Naive thymus-derived CD8-positive, alpha-beta T cell (primary cell): ENCODE measurements at regions not wholly inside any gene's neighbourhood (a gene's known extent, or its start where the extent isn't known, plus 50 kb on each side); places are given as distances from the start of the nearest gene placed in this dataset.
"Not testable (repeated sequence)": the region's sequence is repeated elsewhere in the genome, so short reads cannot be mapped to it uniquely, and the experiment has no call there.

ENCODE experiments used
- ATAC-seq, 2 donors: fragments of 150-1000 bp; cut with Tn5 transposase in 1 of 2; sonication (Bioruptor Pico), chemical (Tn5 transposase) in 1 of 2; 1 replicate in 1 of 2; 2 replicates in 1 of 2; pipeline ENCODE4 v1.10.0; 2021; ENCODE audit warnings: mild to moderate bottlenecking in 2 of 2, moderate library complexity in 2 of 2
- POLR2A ChIA-PET: fragments of 350-600 bp; sonication (Branson Sonifier 250); formaldehyde crosslinking; loops from one replicate; lab custom pipeline; 2021; ENCODE audit warnings: antibody characterized with exemption; lab: Charles Lee
- DNase-seq, 10 donors: peaks; one replicate each; pipeline versions ENCODE4 v3.0.0 to v3.0.0-alpha.2; 2020 to 2022
- H3K27ac Mint-ChIP-seq, 10 donors: one replicate each; pipeline ENCODE4 v1.8.0; 2020 to 2022; ENCODE audit warnings: mild to moderate bottlenecking in 10 of 10, mixed read lengths in 10 of 10, moderate library complexity in 4 of 10, inconsistent platforms in 1 of 10
- H3K27me3 Mint-ChIP-seq, 5 donors: one replicate each; pipeline ENCODE4 v1.8.0; 2021 to 2022; ENCODE audit warnings: mixed read lengths in 5 of 5
- H3K36me3 Mint-ChIP-seq, 3 donors: one replicate each; pipeline ENCODE4 v1.8.0; 2020 to 2022; ENCODE audit warnings: mixed read lengths in 3 of 3, mild to moderate bottlenecking in 2 of 3, inconsistent platforms in 1 of 3
- H3K4me1 Mint-ChIP-seq, 4 donors: one replicate each; pipeline ENCODE4 v1.8.0; 2021 to 2022; ENCODE audit warnings: mixed read lengths in 4 of 4
- H3K4me3 Mint-ChIP-seq, 10 donors: one replicate each; pipeline ENCODE4 v1.8.0; 2020 to 2022; ENCODE audit warnings: mild to moderate bottlenecking in 10 of 10, mixed read lengths in 10 of 10, moderate library complexity in 6 of 10, inconsistent platforms in 1 of 10
- H3K9me3 Mint-ChIP-seq, 9 donors: one replicate each; pipeline ENCODE4 v1.8.0; 2020 to 2022; ENCODE audit warnings: mixed read lengths in 9 of 9, mild to moderate bottlenecking in 3 of 9, inconsistent platforms in 1 of 9, moderate library complexity in 1 of 9

- H3K36me3 Mint-ChIP-seq, POLR2A ChIA-PET, H3K4me3 Mint-ChIP-seq, H3K9me3 Mint-ChIP-seq, H3K27me3 Mint-ChIP-seq, ATAC-seq, H3K4me1 Mint-ChIP-seq, DNase-seq, H3K27ac Mint-ChIP-seq: not testable (repeated sequence)
Observed at GRCh38 chr9:39534897-39535296, 179.4 kb downstream of the SPATA31A1 start.

GRCh38 chr9:39542157-39542556, 186.7 kb downstream of the SPATA31A1 start:
- POLR2A ChIA-PET, H3K9me3 Mint-ChIP-seq, DNase-seq, H3K4me3 Mint-ChIP-seq, H3K27me3 Mint-ChIP-seq, H3K36me3 Mint-ChIP-seq, ATAC-seq, H3K4me1 Mint-ChIP-seq, H3K27ac Mint-ChIP-seq: not testable (repeated sequence)

- DNase-seq, H3K36me3 Mint-ChIP-seq, ATAC-seq, H3K4me1 Mint-ChIP-seq, H3K27ac Mint-ChIP-seq, H3K27me3 Mint-ChIP-seq, H3K9me3 Mint-ChIP-seq, POLR2A ChIA-PET, H3K4me3 Mint-ChIP-seq: not testable (repeated sequence)
Observed at GRCh38 chr9:39545079-39545478, 189.6 kb downstream of the SPATA31A1 start.

- POLR2A ChIA-PET, H3K4me3 Mint-ChIP-seq: not testable (repeated sequence)
Observed at GRCh38 chr9:39550573-39550972, 195.1 kb downstream of the SPATA31A1 start.

GRCh38 chr9:39551544-39551943, 196.1 kb downstream of the SPATA31A1 start:
- DNase-seq, H3K4me1 Mint-ChIP-seq, H3K27ac Mint-ChIP-seq, ATAC-seq, H3K27me3 Mint-ChIP-seq, H3K4me3 Mint-ChIP-seq, H3K9me3 Mint-ChIP-seq, POLR2A ChIA-PET, H3K36me3 Mint-ChIP-seq: not testable (repeated sequence)

More at GRCh38 chr9:39550573-39550972, 195.1 kb downstream of the SPATA31A1 start:
- H3K36me3 Mint-ChIP-seq, H3K4me1 Mint-ChIP-seq, H3K9me3 Mint-ChIP-seq, H3K27ac Mint-ChIP-seq, H3K27me3 Mint-ChIP-seq, ATAC-seq, DNase-seq: not testable (repeated sequence)

- H3K27ac Mint-ChIP-seq, H3K27me3 Mint-ChIP-seq, ATAC-seq, POLR2A ChIA-PET, H3K4me3 Mint-ChIP-seq, H3K4me1 Mint-ChIP-seq, DNase-seq, H3K36me3 Mint-ChIP-seq, H3K9me3 Mint-ChIP-seq: not testable (repeated sequence)
Observed at GRCh38 chr9:39552242-39552881, 196.9 kb downstream of the SPATA31A1 start.

GRCh38 chr9:39554352-39554751, 198.9 kb downstream of the SPATA31A1 start:
- POLR2A ChIA-PET, H3K9me3 Mint-ChIP-seq, H3K27ac Mint-ChIP-seq, H3K4me1 Mint-ChIP-seq, H3K4me3 Mint-ChIP-seq, ATAC-seq, H3K27me3 Mint-ChIP-seq, H3K36me3 Mint-ChIP-seq, DNase-seq: not testable (repeated sequence)

GRCh38 chr9:39559384-39559783, 203.9 kb downstream of the SPATA31A1 start:
- H3K36me3 Mint-ChIP-seq, H3K4me1 Mint-ChIP-seq, H3K9me3 Mint-ChIP-seq, H3K4me3 Mint-ChIP-seq, ATAC-seq, H3K27me3 Mint-ChIP-seq, POLR2A ChIA-PET, H3K27ac Mint-ChIP-seq: not testable (repeated sequence)
- peak in 6 of 10 donors; percentile 5 to 62 (median 20) for DNase-seq

GRCh38 chr9:39566782-39567181, 211.3 kb downstream of the SPATA31A1 start:
- H3K36me3 Mint-ChIP-seq, POLR2A ChIA-PET, H3K9me3 Mint-ChIP-seq: not testable (repeated sequence)

GRCh38 chr9:39567396-39567795, 211.9 kb downstream of the SPATA31A1 start:
- not testable (repeated sequence) for H3K27me3 Mint-ChIP-seq, H3K9me3 Mint-ChIP-seq

More at GRCh38 chr9:39566782-39567181, 211.3 kb downstream of the SPATA31A1 start:
- H3K4me3 Mint-ChIP-seq, DNase-seq, H3K27me3 Mint-ChIP-seq, H3K4me1 Mint-ChIP-seq, ATAC-seq, H3K27ac Mint-ChIP-seq: not testable (repeated sequence)

GRCh38 chr9:39568900-39569299, 213.4 kb downstream of the SPATA31A1 start:
- not testable (repeated sequence) for DNase-seq, ATAC-seq

More at GRCh38 chr9:39567396-39567795, 211.9 kb downstream of the SPATA31A1 start:
- H3K36me3 Mint-ChIP-seq, DNase-seq, ATAC-seq, H3K27ac Mint-ChIP-seq, POLR2A ChIA-PET, H3K4me3 Mint-ChIP-seq, H3K4me1 Mint-ChIP-seq: not testable (repeated sequence)

GRCh38 chr9:39573024-39574022, 217.9 kb downstream of the SPATA31A1 start:
- H3K4me1 Mint-ChIP-seq, DNase-seq, POLR2A ChIA-PET, H3K9me3 Mint-ChIP-seq, H3K27me3 Mint-ChIP-seq, H3K36me3 Mint-ChIP-seq, ATAC-seq, H3K27ac Mint-ChIP-seq, H3K4me3 Mint-ChIP-seq: not testable (repeated sequence)

More at GRCh38 chr9:39568900-39569299, 213.4 kb downstream of the SPATA31A1 start:
- H3K27ac Mint-ChIP-seq, H3K4me3 Mint-ChIP-seq, H3K4me1 Mint-ChIP-seq, H3K9me3 Mint-ChIP-seq, H3K27me3 Mint-ChIP-seq, POLR2A ChIA-PET, H3K36me3 Mint-ChIP-seq: not testable (repeated sequence)

GRCh38 chr9:39579000-39579399, 223.5 kb downstream of the SPATA31A1 start:
- H3K36me3 Mint-ChIP-seq, POLR2A ChIA-PET, H3K4me1 Mint-ChIP-seq, H3K4me3 Mint-ChIP-seq, DNase-seq, H3K9me3 Mint-ChIP-seq, H3K27me3 Mint-ChIP-seq, H3K27ac Mint-ChIP-seq, ATAC-seq: not testable (repeated sequence)
